Stimulated activated CD4-positive, alpha-beta T cell treated with anti-CD3 and anti-CD28 coated beads, TNF-alpha, amount 100 ng/mL, for 1 hour (primary cell): ENCODE measurements at regions not wholly inside any gene's neighbourhood (a gene's known extent, or its start where the extent isn't known, plus 50 kb on each side); places are given as distances from the start of the nearest gene placed in this dataset.

ENCODE experiments used
- DNase-seq, 3 donors: peaks; one replicate each; pipeline ENCODE4 v3.0.0-alpha.2; 2020; ENCODE audit warnings: low read depth in 3 of 3, low spot score in 1 of 3

DNA sequence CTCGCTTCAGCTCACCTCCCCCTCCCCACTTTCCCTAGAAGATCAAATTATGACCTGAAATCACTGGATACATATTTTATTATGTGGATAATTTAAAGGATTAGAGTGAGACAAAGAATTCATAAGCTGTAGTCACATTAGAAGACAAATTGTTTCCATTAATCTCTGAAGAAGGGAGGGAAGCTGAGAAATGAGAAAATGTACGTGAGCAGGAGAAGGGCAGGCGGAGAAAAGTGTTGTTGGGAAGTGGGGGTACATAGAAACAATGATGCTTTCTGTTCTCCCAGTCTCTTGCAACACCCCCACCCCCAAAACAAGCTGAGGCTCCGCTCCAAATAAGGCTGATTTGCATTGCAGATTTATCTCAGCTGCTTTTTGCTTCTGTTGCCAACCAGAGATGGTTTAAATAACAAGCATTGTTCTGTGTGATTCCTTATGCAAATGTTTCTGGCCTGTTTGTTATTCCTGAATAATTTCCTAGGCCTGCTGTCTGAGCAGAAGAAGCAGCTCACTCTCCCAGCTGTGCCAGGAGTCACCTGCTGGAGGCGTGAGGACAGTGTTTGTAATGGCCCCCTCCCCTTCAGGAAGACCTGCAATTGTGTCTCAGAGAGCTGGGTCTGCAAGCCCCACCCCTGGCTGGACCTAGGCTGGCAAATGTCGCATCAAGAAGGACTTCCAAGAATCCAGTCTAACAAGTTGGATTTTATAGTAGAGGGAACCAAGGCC lies 121.8 kb upstream of the TNR start:
- DNase-seq = no peak

DNA sequence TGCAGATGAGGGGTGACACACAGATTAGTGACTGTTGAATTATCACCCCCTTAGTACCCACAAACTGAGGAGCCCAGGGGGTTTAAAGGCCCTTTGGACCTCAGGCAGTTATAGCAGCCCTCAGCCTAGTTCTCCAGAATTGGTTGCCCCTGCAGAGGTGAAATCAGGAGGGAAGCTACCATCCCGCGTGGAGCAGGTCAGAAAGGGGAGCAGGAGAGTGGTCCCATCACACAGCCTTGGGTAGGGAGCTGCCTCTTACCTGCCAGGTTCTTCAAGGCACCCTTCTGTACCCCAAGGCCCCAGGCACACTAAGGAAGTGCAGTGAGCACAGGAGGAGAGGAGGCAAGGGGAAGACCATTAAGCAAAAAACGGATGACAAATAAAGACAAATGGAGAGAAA lies 121.2 kb upstream of the TNR start:
- DNase-seq = no peak

DNA sequence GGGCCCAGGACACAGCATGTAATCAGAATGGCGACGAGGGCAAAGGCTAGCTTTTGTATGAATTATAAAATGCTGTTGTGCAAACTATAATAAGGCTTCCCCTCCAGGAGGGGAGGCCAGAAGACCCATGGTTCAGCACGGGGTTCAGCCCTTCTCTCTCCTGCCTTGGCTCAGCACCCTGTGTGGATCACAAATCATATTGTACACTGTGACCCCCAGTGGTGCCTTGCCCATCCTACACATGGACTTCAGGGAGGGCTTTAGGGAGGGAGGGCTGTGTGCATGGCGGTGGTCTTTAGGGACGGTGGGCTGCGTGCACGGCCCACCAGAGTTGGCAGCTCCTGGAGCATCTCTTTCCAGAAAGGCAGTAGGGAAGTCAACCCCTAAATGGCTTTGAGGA lies 120.8 kb upstream of the TNR start:
- no peak for DNase-seq

DNA sequence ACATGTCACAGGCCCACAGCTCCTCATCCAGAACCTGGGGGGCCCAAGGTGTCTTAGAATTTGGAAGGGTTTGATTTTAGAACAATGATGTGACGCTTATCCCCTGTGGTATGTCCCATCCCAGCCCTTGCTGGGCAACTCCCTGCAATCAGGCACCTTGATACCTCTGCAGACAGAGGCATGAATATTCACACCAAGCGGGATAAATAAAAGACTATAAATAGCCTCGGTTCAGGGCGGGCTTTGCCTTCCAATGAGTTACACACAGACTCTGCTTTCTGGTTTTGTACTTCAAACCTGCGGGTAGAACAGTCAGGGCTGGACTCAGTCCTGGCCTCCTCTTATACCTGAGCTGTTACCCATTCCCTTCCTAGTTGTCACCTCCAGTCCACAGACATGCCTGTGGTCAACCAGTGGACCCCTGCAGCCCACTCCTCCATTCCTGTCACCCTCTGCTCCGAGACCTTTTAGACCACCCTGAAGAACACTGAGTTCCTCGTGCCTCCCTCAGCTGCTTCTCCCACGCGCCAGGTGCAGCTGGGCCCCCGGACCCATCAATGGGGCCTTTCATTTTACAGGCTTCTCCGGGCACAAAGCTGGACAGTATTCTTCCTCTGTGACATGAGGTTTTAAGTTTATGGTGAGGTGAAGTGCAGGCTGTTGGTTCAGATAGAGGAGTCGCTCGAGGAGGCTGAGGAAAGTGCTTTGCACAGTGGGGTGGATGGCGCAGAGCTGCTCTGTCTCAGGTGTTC lies 120.1 kb upstream of the TNR start:
- no peak for DNase-seq

DNA sequence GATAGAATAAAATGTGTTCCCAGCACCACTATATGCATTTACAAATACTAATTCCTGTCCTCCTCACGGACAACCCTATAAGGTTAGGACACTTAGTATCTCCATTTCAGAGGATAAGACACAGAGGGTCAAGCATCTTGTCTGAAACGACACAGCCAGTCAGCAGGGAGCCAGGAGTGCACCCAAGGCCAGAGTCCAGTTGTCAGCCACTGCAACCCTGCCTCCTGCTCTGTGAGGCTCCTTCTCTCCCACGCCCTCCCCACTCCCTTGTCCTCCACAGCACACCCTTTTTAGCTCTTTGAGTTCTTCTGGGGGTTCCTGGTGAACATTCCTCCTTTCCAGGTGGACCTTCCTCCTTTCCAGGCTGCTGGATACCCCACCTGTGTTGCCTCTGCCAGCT lies 119.0 kb upstream of the TNR start:
- no peak for DNase-seq

DNA sequence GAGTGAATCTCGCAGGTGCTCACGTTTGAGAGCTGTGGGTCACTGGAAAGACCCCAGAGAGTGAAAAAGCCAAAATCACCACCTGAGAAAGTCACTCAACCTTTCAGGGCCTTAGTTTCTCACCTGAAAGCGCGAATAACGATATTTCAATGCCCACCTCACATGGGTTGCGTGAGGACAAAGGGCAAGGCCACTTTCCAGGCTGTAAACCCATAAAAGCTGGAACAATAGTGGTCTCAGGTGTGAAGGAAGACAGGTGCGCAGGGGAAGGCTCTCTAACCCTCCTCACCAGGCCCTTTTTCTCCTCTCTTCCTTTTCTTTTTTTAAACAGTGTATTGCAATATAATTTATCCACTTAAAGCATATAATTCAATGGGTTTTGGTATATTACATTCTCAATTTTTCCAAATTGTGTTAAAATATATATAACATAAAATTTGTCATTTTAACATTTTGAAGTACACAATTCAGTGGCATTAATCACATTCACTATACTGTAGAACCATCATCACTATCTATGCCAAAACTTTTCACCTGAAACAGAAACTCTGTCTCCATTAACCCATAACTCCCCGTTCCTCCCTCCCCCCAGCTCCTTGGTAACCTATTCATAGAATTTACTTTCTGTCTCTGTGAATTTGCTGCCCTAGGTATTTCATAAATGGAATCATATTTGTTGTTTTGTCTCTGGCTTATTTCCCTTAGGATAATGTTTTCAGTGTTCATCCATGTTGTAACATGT lies 118.4 kb upstream of the TNR start:
- DNase-seq = no peak

DNA sequence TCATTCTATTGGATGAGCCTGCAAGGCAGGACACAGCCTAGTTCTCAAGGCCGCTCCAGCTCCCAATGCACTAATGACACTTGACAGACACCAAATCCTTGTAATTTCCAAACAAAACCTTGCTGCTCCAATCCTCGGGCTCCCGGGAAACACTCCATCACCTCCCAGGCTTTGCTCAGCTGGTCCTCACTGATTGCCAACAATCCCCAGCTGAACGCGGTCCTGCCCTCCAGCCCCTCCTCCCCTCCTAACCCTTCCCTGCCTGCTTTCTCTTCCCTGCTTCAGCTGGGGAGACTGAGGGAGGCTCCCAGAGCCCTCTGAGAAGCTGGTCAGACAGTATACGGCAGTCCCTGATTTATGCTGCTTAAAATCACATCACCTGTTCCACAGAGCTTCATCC lies 114.4 kb upstream of the TNR start:
- no peak for DNase-seq

DNA sequence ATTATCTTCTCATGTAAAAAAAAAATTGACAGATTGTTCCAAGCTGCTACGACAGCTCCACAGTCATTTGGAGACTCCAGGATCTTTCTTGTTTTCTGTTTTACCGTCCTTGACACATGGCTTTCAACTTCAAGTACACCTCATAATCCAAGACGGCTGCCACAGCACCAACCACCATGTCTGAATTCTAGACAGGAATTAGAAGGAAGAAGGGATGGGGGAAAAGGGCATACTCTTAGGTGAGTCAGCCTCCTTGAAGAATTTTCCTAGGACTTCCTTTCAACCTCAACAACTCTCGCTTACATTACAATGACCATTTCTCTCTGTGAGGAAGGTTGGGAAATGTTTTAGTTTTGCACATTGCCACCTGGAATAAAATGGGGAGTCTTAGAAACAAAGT lies 110.3 kb upstream of the TNR start:
- no peak for DNase-seq

DNA sequence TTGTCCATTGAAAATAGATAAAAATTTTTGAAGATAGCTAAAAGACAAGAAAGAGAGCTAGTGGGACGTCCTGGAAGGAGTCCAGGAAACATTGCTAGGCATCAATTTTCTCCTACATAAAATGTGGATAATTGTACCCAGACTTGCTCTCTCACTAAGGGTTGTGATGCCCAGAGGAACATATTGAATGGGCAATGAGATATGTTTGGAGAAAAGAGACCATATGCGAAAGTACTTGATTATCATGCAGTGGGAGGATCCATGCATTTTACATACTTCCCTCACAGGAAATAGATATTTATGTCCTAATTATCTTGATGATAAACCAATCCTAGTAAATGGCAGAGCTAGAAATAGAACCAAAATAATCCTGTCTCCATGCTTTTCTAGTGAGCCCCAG lies 108.4 kb upstream of the TNR start:
- no peak for DNase-seq

DNA sequence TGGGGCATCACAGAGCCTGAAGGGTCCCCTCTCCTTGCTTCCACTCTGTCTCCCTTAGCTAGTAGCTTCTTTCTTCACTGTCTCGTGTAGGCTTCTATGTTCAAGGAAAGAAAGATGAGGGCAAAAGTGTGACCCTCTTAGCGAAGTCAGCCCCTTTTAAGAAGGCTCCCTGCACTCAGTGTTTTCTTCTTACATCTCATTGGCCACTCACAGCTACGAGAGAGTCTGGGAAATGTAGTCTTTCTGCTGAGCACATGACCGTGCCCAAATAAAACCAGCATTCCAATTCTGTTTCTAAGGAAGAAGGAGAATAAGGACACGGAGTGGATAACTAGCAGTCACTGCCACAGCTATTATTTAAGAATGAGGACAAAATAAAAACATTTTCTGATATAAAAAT lies 104.9 kb upstream of the TNR start:
- no peak for DNase-seq

DNA sequence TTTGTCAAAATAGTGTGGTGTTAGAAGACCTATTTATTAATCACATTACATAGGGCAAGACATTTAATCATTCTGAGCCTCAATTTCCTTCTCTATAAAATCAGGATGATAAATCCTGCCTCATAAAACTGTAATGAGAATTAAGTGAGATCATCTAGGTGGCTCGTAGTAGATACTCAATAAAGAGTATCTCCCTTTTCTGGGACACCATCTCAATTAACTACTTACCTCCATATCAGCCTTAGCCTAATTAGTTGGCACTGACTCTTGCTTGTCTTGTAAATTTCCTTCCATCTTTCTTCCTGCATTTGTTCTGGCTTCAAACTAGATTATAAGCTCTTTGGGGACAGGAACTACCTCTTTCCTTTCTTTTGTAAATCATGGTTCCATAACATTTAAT lies 102.6 kb upstream of the TNR start:
- no peak for DNase-seq

DNA sequence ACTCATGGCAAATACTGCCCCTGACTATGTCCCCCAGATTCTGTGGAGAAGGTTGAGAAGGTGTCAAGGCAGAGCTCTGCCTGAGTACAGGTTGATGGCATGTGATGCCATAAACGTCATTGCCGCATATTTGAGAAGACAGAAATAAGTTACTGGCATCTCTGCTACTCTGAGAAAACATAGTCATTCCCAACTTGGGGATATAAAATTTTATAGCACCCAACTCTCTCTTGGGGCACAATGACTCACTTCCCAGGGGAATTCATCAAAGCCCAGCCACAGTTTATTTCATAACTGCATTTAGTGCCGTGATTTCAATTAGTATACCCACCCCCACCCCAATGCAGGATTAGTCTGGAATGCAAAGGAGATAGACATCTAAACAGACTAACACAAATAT lies 101.9 kb upstream of the TNR start:
- DNase-seq = no peak

DNA sequence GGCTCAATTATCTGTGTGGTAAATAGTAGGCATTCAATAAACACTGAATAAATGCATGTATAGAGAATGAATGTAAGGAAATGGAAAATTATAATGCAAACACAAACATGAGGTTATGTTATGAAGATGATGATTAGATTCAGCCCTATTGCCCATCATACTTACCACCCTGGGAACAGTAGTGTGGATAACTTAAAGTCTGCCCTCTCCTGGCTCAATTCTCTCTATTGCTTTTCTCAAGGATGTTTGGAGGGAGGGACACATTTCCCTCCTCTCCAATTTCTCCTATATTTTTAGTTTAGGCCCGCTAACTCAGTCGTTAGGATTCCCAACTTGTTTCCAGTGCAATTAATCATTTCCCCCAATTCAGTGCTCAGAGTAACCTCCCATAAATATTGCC lies 101.5 kb upstream of the TNR start:
- no peak for DNase-seq

DNA sequence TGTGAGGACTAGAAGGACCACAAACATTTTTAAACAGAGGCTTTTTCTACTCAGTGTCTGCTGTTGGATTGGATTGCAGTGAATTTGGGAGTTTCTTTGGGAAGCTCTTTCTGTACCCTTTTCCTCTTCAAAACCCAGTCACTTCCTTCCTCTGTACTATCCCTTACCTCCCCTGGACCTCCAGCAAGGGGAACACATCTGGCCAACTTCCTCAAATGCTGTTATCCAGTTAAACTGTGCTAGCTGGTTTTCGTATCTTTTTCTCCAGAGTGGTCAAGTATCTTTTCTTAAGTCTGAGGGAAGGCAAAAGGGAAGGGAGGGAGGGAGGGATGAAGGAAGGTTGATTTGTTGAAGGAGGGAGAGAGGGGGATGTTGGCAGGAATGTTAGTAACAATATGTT lies 99.2 kb upstream of the TNR start:
- DNase-seq = no peak

DNA sequence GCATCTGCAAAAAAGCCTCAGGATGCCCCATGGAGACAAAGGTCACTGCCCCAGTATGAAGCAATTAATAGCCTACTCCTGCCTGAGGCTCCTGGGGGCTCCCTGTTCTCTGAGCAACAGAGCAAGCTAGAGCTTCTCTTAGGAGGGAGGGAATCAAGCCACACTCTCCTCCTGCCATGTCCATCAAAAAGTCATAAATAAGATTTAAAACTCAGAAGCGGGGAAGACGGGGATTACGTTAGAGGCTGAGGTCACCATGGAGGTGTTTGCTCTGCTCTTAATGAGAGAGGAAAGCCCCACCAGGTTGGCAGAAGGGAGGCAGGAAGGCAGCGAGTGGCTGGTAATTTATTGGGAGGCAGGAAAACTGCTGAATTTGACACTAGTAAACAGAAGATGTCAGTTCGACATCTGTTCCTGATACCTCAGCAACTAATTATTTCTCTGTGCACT lies 98.4 kb upstream of the TNR start:
- no peak for DNase-seq

DNA sequence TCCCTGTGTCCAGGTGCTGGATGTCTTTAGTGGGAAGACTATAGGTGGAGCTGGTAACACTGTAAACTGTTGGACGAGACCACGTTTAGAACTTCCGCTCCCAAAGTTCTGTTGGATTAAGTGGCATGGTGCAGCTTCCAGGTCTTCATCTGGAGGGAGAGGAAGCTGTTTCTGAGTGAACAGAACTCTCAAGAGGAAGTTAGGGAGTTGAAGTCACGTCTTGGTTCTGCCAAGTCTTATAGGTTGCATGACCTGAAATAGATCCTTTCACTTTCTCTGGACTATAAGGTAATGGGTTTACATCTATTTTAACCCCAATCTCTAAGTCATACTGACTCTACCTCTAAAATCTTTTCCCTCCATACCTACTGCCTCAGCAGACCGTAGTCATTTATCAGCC lies 97.4 kb upstream of the TNR start:
- DNase-seq = no peak

DNA sequence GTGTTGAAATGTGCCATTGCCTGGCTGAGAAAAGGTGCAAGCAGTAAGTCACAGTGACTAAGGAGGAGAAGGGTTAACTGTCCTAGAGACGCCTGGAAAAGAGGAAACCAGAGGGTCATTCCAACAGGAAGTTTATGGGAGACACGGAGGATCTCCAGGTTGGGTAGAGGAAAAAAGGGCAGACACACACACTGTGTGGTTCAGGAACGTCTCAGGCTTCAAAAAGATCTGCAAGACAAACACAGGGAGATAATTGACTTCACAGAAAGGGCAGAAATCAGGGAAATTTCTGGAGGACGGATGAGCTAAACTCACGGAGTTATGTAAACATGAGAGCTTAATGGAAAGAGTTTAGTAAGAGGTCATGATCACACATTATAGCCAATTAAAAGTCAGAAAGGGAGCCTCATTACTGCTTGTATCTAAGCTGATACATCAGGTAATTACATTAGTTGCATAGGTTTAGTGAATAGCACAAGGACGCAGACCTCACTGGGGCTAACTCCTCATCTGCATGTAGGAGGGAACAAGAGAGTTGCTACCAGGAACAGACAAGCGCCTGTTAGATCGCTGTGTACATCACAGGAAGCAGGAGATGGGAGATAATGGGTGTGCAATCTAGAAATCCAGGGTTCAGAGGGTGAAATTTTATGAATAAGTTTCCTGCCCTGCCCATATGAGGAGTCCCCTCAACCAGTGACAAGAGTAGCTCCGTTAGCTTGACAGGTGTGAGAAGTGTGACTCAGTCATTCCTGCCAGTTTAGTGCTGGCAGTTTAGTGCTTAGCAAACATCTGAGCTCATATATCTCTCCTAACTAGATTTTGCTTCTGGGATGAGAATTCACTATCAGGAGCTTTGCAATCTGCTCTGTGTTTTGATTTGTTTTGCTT lies 96.6 kb upstream of the TNR start:
- no peak for DNase-seq

DNA sequence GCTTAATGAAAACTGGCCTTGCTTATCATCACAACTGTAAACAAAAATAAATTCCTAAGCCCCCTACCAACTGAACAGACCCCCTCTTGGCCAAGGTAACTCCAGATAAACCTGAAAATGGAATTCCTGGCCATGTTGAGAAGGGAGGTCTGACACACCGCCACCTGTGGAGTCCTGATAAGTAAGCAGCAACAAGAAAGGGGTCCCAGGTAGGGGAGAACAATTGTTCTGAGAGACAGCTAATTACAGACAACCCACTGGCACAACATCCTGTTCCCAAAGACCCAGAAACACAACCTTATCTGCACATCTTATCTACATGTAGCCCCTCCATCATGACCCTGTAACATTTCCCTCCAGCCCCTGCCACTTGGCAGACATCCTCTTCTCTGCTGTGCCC lies 91.2 kb upstream of the TNR start:
- DNase-seq = no peak

DNA sequence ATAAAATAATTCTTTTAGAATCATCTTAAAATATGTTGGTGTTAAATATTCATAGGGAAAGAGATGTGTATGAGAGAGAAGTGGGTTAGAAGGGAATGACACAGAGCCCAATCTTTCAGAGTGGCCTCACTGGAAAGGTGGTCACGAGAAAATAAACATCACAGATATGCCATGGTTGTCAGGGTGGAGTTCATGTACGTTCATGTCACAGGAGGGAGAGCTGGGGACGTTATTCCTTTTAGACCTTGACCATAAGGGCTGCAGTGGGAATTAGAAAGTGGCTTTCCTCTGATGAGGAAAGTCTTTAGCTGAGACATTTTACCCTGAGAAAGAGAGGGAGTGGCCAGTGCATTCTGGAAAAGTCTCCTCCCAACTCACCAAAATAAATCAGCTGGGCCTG lies 90.6 kb upstream of the TNR start:
- no peak for DNase-seq

DNA sequence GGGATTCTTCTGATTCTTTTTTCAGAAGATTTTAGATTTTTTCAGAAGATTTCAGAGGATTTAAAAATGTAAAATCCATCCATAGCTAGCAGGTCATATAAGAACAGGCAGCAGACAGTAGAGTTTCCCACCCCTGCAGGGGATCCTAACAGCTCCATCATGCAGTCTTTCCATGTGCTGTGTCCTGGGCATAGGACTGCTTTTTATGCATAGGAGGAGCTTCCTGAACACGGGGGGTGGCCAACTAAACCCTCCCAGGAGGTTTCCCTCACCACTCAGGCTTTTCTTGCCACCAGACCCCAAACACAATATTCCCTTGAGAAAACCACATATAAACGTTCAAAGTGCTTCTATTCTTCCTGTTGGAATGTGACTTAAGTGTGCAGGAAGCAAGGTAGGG lies 90.1 kb upstream of the TNR start:
- no peak for DNase-seq

DNA sequence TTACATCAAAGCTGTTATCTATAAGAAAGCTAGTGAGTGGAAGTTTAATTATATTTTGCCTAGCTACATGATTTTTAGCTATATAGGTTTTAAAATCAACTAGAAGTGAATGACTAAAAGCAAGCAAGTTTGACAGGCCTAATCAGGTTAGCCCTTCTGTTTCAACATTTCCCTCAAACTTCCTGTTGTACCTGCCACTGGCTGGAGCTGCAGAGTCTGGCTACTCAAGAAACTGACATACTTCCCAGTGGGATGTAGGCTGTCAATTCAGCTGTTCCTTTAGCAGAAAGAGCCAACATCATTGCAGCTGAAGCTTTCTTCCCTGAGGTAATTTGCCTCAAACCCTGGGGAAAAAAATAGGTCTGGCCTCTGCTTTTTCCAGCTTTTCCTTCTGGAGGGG lies 87.1 kb upstream of the TNR start:
- DNase-seq = no peak
